Mesendoderm (in vitro differentiated cells): ENCODE measurements at regions not wholly inside any gene's neighbourhood (a gene's known extent, or its start where the extent isn't known, plus 50 kb on each side); places are given as distances from the start of the nearest gene placed in this dataset.
"Not testable (repeated sequence)": the region's sequence is repeated elsewhere in the genome, so short reads cannot be mapped to it uniquely, and the experiment has no call there.

Experiments used
- DNase-seq: peaks from one replicate; pipeline ENCODE4 v3.0.0; 2013
- H2AK5ac ChIP-seq: 2 replicates; pipeline ENCODE4 v1.6.1; 2013; ENCODE audit warnings: low read length, inconsistent platforms
- H2BK120ac ChIP-seq: 2 replicates; pipeline ENCODE4 v1.6.1; 2013; ENCODE audit warnings: low read depth, mild to moderate bottlenecking, low read length, moderate library complexity, mixed read lengths
- H2BK15ac ChIP-seq: replicated peaks from 2 replicates; pipeline ENCODE4 v1.6.1; 2013; ENCODE audit warnings: low read depth, mild to moderate bottlenecking, moderate library complexity
- H2BK5ac ChIP-seq: 2 replicates; pipeline ENCODE4 v1.6.1; 2013; ENCODE audit warnings: low read length, inconsistent platforms
- H3K18ac ChIP-seq: 2 replicates; pipeline ENCODE4 v1.6.1; 2013; ENCODE audit warnings: mild to moderate bottlenecking, low read length, mixed read lengths
- H3K23ac ChIP-seq: one replicate; pipeline ENCODE4 v1.6.1; 2013; ENCODE audit warnings: low read length
- H3K27ac ChIP-seq: 2 replicates; pipeline ENCODE4 v1.5.1; 2013; ENCODE audit warnings: low read depth, mild to moderate bottlenecking, inconsistent platforms, low read length, moderate library complexity
- H3K27me3 ChIP-seq: 2 replicates; pipeline ENCODE4 v1.6.1; 2013; ENCODE audit warnings: low read length, control low read depth, mild to moderate bottlenecking, inconsistent platforms; ENCODE audit not compliant: insufficient read depth, poor library complexity
- H3K36me3 ChIP-seq: 2 replicates; pipeline ENCODE4 v1.6.1; 2013; ENCODE audit warnings: low read length, inconsistent platforms; ENCODE audit not compliant: control insufficient read depth, insufficient read depth
- H3K4ac ChIP-seq: one replicate; pipeline ENCODE4 v1.6.1; 2013; ENCODE audit warnings: low read depth, mild to moderate bottlenecking, low read length, moderate library complexity
- H3K4me1 ChIP-seq: 2 replicates; pipeline ENCODE4 v1.6.1; 2013; ENCODE audit warnings: low read depth, low read length, inconsistent platforms; ENCODE audit not compliant: control insufficient read depth
- H3K4me2 ChIP-seq: 2 replicates; pipeline ENCODE4 v1.6.1; 2013; ENCODE audit warnings: low read length
- H3K4me3 ChIP-seq: 2 replicates; pipeline ENCODE4 v1.5.1; 2013; ENCODE audit warnings: mild to moderate bottlenecking, low read length
- H3K56ac ChIP-seq: one replicate; pipeline ENCODE4 v1.6.1; 2013; ENCODE audit warnings: low read length
- H3K79me1 ChIP-seq: 2 replicates; pipeline ENCODE4 v1.6.1; 2013; ENCODE audit warnings: low read length, inconsistent platforms
- H3K79me2 ChIP-seq: 2 replicates; pipeline ENCODE4 v1.6.1; 2013; ENCODE audit warnings: mild to moderate bottlenecking, low read length; ENCODE audit not compliant: control insufficient read depth, insufficient read depth
- H3K9ac ChIP-seq: 2 replicates; pipeline ENCODE4 v1.6.1; 2013; ENCODE audit warnings: low read length, inconsistent platforms
- H4K5ac ChIP-seq: one replicate; pipeline ENCODE4 v1.6.1; 2013; ENCODE audit warnings: low read length
- H4K8ac ChIP-seq: one replicate; pipeline ENCODE4 v1.6.1; 2013; ENCODE audit warnings: low read depth, mild to moderate bottlenecking, control low read depth, low read length, moderate library complexity
- WGBS: extraction: QIAGEN DNeasy Blood & Tissue Kit; methylation state at CpG from one replicate; pipeline ENCODE4 v1.1.7; 2013; ENCODE audit warnings: low lambda C conversion rate, missing lambda C conversion rate; ENCODE audit not compliant: insufficient coverage; ENCODE audit errors: extremely low coverage; 5-methylcytosine and 5-hydroxymethylcytosine counted together

DNA sequence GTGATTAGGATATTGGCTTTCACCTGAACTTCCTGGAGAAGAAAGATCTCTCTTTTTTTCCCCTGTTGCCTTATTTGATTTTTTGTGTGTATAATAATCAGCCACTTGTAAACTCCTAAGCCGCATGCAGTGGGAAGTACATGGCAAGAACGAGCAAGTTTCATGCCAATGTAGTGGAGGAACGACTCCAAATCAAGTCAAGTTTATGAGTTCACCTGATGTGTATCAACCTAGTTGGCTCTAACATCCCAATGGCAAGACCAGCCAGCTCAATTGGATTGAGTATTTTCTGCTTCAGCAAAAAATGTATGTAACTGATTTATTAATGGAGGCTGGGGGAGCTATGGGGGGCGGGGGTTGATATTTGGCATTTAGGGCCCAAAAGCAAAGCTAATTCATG lies 65.5 kb upstream of the LYZL1 start:
- no peaks in the 10 kb centered on the region for H3K79me1 ChIP-seq
- no peak overlapping the region for H4K8ac ChIP-seq
- H2BK120ac ChIP-seq = no peak overlapping the region
- no peaks in the 10 kb centered on the region for H3K36me3 ChIP-seq
- H3K4me1 ChIP-seq = peaks cover 2% of the 10 kb centered on the region
- H3K79me2 ChIP-seq = no peaks in the 10 kb centered on the region
- no peak overlapping the region for H3K4me3 ChIP-seq
- DNase-seq = no peak
- no peak overlapping the region for H2BK15ac ChIP-seq
- no peaks in the 10 kb centered on the region for H3K27me3 ChIP-seq
- H3K4me2 ChIP-seq = no peak overlapping the region
- WGBS = no CpG with 5 or more reads among the region's 4 CpGs
- no peak overlapping the region for H2AK5ac ChIP-seq
- H3K4ac ChIP-seq = no peak overlapping the region
- H3K27ac ChIP-seq = no peak overlapping the region
- H4K5ac ChIP-seq = no peak overlapping the region
- H3K23ac ChIP-seq = no peak overlapping the region
- no peak overlapping the region for H3K9ac ChIP-seq
- H3K18ac ChIP-seq = peak overlapping the region; percentile 22
- no peak overlapping the region for H2BK5ac ChIP-seq
- H3K56ac ChIP-seq = no peak overlapping the region

- Histone ChIP-seq H3K56ac (no peak overlapping the region), H3K27me3 (no peaks in the 10 kb centered on the region), H3K4ac (no peak overlapping the region), H3K23ac (no peak overlapping the region), H3K79me2 (no peaks in the 10 kb centered on the region), H2BK120ac (no peak overlapping the region), H2BK15ac (no peak overlapping the region), H4K8ac (no peak overlapping the region), H3K36me3 (no peaks in the 10 kb centered on the region), H3K4me2 (no peak overlapping the region), H3K18ac (no peak overlapping the region), H2AK5ac (no peak overlapping the region), H3K4me3 (no peak overlapping the region), H2BK5ac (no peak overlapping the region), H3K27ac (no peak overlapping the region), H3K79me1 (no peaks in the 10 kb centered on the region), H3K4me1 (peaks cover 2% of the 10 kb centered on the region), H3K9ac (no peak overlapping the region), H4K5ac (no peak overlapping the region)
- WGBS = no CpG with 5 or more reads among the region's 1 CpG
- no peak for DNase-seq
Measured at GRCh38 chr10:29224631-29225030, 64.2 kb upstream of the LYZL1 start.

GRCh38 chr10:29227201-29227600 lies 61.7 kb upstream of the LYZL1 start:
- H3K79me2 ChIP-seq = no peaks in the 10 kb centered on the region
- H3K27ac ChIP-seq = no peak overlapping the region
- peaks cover 2% of the 10 kb centered on the region for H3K4me1 ChIP-seq
- H3K9ac ChIP-seq = no peak overlapping the region
- H3K27me3 ChIP-seq = no peaks in the 10 kb centered on the region
- no peak overlapping the region for H3K18ac ChIP-seq
- H4K8ac ChIP-seq = no peak overlapping the region
- no peak for DNase-seq
- no peak overlapping the region for H2BK15ac ChIP-seq
- H2AK5ac ChIP-seq = no peak overlapping the region
- no peaks in the 10 kb centered on the region for H3K79me1 ChIP-seq
- H3K4me2 ChIP-seq = no peak overlapping the region
- WGBS = no CpG with 5 or more reads among the region's 2 CpGs
- H3K56ac ChIP-seq = no peak overlapping the region
- no peak overlapping the region for H4K5ac ChIP-seq
- no peak overlapping the region for H3K23ac ChIP-seq
- H3K36me3 ChIP-seq = no peaks in the 10 kb centered on the region
- H2BK5ac ChIP-seq = no peak overlapping the region
- no peak overlapping the region for H3K4ac ChIP-seq
- no peak overlapping the region for H3K4me3 ChIP-seq
- no peak overlapping the region for H2BK120ac ChIP-seq

DNA sequence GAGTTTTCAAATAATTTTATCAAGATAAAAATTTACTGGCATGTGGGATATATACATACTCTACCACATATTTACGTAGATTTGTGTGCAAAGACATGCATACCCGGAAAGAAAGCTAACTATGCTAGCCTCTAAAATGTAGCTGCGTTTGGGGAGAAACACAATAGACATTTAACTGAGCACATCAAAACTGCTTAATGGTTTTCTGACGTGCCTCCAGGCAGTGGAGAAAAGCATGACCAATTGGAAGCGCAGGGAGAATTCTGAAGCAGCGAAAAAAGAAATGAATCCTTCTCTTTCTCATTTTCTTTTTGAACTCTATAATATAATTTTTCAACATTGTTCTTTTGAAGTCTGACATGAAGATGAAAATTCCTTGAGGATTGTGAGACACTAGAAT lies 60.3 kb upstream of the LYZL1 start:
- H3K18ac ChIP-seq = no peak overlapping the region
- H3K79me1 ChIP-seq = no peaks in the 10 kb centered on the region
- no peak overlapping the region for H2AK5ac ChIP-seq
- H2BK15ac ChIP-seq = no peak overlapping the region
- H4K5ac ChIP-seq = no peak overlapping the region
- DNase-seq = no peak
- no peak overlapping the region for H3K9ac ChIP-seq
- no peak overlapping the region for H3K27ac ChIP-seq
- H2BK120ac ChIP-seq = no peak overlapping the region
- no peak overlapping the region for H3K4me2 ChIP-seq
- no peaks in the 10 kb centered on the region for H3K79me2 ChIP-seq
- no peak overlapping the region for H2BK5ac ChIP-seq
- H3K4me3 ChIP-seq = no peak overlapping the region
- no peak overlapping the region for H3K23ac ChIP-seq
- WGBS = no CpG with 5 or more reads among the region's 6 CpGs
- no peaks in the 10 kb centered on the region for H3K27me3 ChIP-seq
- H3K4me1 ChIP-seq = peaks cover 2% of the 10 kb centered on the region
- no peak overlapping the region for H3K4ac ChIP-seq
- no peaks in the 10 kb centered on the region for H3K36me3 ChIP-seq
- no peak overlapping the region for H4K8ac ChIP-seq
- H3K56ac ChIP-seq = no peak overlapping the region

DNA sequence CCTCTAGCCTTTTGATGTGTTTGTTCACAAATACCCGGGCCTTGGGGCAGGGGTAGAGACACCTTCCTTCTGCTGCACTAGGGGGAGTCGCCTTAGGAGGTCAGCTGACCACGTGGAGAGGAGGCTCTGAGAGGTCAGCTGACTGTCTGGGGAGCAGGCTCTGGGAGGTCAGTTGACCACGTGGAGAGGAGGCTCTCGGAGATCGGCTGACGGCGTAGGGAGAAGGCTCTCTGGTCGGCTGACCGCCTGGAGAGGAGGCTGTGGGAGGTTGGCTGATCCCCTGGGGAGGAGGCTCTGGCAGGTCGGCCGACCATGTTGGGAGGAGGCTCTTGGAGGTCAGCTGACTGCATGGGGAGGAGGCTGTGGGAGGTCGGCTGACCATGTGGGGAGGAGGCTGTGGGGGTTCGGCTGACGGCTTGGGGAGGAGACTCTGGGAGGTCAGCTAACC lies 59.6 kb upstream of the LYZL1 start:
- Histone ChIP-seq H3K4me2 (no peak overlapping the region), H3K36me3 (no peaks in the 10 kb centered on the region), H4K8ac (no peak overlapping the region), H3K18ac (no peak overlapping the region), H3K23ac (no peak overlapping the region), H3K27ac (no peak overlapping the region), H3K79me1 (no peaks in the 10 kb centered on the region), H2BK120ac (no peak overlapping the region), H3K4ac (no peak overlapping the region), H3K79me2 (no peaks in the 10 kb centered on the region), H3K27me3 (no peaks in the 10 kb centered on the region), H3K56ac (peak overlapping the region; percentile 25), H3K4me3 (no peak overlapping the region), H4K5ac (no peak overlapping the region), H3K4me1 (peaks cover 2% of the 10 kb centered on the region), H2BK5ac (no peak overlapping the region), H2BK15ac (no peak overlapping the region), H2AK5ac (no peak overlapping the region), H3K9ac (no peak overlapping the region)
- no peak for DNase-seq
- WGBS = no CpG with 5 or more reads among the region's 15 CpGs

GRCh38 chr10:29236910-29237309 lies 52.0 kb upstream of the LYZL1 start:
- H2AK5ac ChIP-seq = peak overlapping the region; percentile 65
- H3K36me3 ChIP-seq, H4K8ac ChIP-seq, H3K23ac ChIP-seq, H2BK120ac ChIP-seq, H3K4me3 ChIP-seq, H3K4me1 ChIP-seq, H3K4me2 ChIP-seq, H3K9ac ChIP-seq, H3K27me3 ChIP-seq, H3K79me2 ChIP-seq, DNase-seq, H2BK15ac ChIP-seq, H3K79me1 ChIP-seq: not testable (repeated sequence)
- peak overlapping the region; percentile 45 for H4K5ac ChIP-seq
- H3K18ac ChIP-seq = peak overlapping the region; percentile 53
- H2BK5ac ChIP-seq = peak overlapping the region; percentile 75
- H3K27ac ChIP-seq = peak overlapping the region; percentile 36
- peak overlapping the region; percentile 60 for H3K56ac ChIP-seq
- no CpG with 5 or more reads among the region's 13 CpGs for WGBS
- peak overlapping the region; percentile 70 for H3K4ac ChIP-seq
